B cell (primary cell): ENCODE measurements at regions not wholly inside any gene's neighbourhood (a gene's known extent, or its start where the extent isn't known, plus 50 kb on each side); places are given as distances from the start of the nearest gene placed in this dataset.

Experiments used
- ATAC-seq: fragments of 200-7000 bp; cut with Tn5 transposase; one replicate; pipeline ENCODE4 v1.10.0; 2021; ENCODE audit warnings: low read depth, mild to moderate bottlenecking, moderate number of reproducible peaks, moderate library complexity
- CTCF ChIA-PET: fragments of 350-600 bp; sonication (Branson Sonifier 250); formaldehyde crosslinking; loops from one replicate; lab custom pipeline; 2021; ENCODE audit warnings: antibody characterized with exemption, inconsistent platforms; lab: Charles Lee
- POLR2A ChIA-PET: fragments of 350-600 bp; sonication (Branson Sonifier 250); formaldehyde crosslinking; loops from one replicate; lab custom pipeline; 2021; ENCODE audit warnings: antibody characterized with exemption; lab: Charles Lee
- DNase-seq: peaks from one replicate; pipeline ENCODE4 v3.0.0; 2013
- H2AFZ ChIP-seq: 2 replicates; pipeline ENCODE4 v1.6.1; 2012; ENCODE audit warnings: mild to moderate bottlenecking, low read depth, low read length; ENCODE audit not compliant: insufficient read depth, poor library complexity, severe bottlenecking
- H3K27ac ChIP-seq, 2 donors: 1 replicate in 1 of 2; 2 replicates in 1 of 2; pipeline ENCODE4 v1.5.1; 2012 to 2013; ENCODE audit warnings: low read length in 2 of 2, mild to moderate bottlenecking in 2 of 2, moderate library complexity in 1 of 2
- H3K27me3 ChIP-seq, 4 experiments: fragments of 200-600 bp in 1 of 4; sonication (generic) in 1 of 4; replicated peaks in 1 of 4; 1 replicate in 2 of 4; 2 replicates in 2 of 4; pipeline versions ENCODE4 v1.6.1 to v1.7.0; 2013 to 2016; ENCODE audit warnings: low read length in 3 of 4, mild to moderate bottlenecking in 2 of 4, mixed read lengths in 1 of 4, moderate library complexity in 1 of 4; ENCODE audit not compliant: insufficient read depth in 4 of 4, control insufficient read depth in 3 of 4; ENCODE audit errors: control extremely low read depth in 1 of 4
- H3K36me3 ChIP-seq, 2 experiments: replicated peaks in 1 of 2; 1 replicate in 1 of 2; 2 replicates in 1 of 2; pipeline versions ENCODE4 v1.6.1 to v1.7.1; 2013; ENCODE audit warnings: low read length in 1 of 2; ENCODE audit not compliant: insufficient read depth in 2 of 2, control insufficient read depth in 1 of 2; ENCODE audit errors: control extremely low read depth in 1 of 2, extremely low read depth in 1 of 2
- H3K4me1 ChIP-seq, 2 donors: fragments of 200-600 bp in 1 of 2; sonication (generic) in 1 of 2; 1 replicate in 1 of 2; 2 replicates in 1 of 2; pipeline versions ENCODE4 v1.5.1 to v1.6.1; 2013 to 2017; ENCODE audit warnings: low read length in 2 of 2; ENCODE audit not compliant: control insufficient read depth in 2 of 2, insufficient read depth in 2 of 2
- H3K4me2 ChIP-seq: replicated peaks from 2 replicates; pipeline ENCODE3; 2012; ENCODE audit warnings: mild to moderate bottlenecking, low read depth, low read length; ENCODE audit not compliant: poor library complexity, severe bottlenecking
- H3K4me3 ChIP-seq, 5 experiments: fragments of 200-600 bp in 1 of 5; sonication (generic) in 1 of 5; 1 replicate in 3 of 5; 2 replicates in 2 of 5; pipeline versions ENCODE4 v1.5.1 to v1.7.0; 2011 to 2016; ENCODE audit warnings: low read length in 4 of 5, mild to moderate bottlenecking in 4 of 5, low read depth in 2 of 5, control low read depth in 1 of 5, moderate library complexity in 1 of 5; ENCODE audit not compliant: insufficient read depth in 1 of 5; ENCODE audit errors: control extremely low read depth in 1 of 5, extremely low read depth in 1 of 5
- H3K79me2 ChIP-seq: fragments of 200-600 bp; sonication (generic); one replicate; pipeline ENCODE4 v1.6.0; 2016; ENCODE audit warnings: low read length; ENCODE audit not compliant: control insufficient read depth, insufficient read depth
- H3K9ac ChIP-seq: fragments of 200-600 bp; sonication (generic); 2 replicates; pipeline ENCODE4 v1.6.1; 2017; ENCODE audit warnings: mild to moderate bottlenecking, low read length, moderate library complexity
- H3K9me3 ChIP-seq, 3 donors: one replicate each; pipeline versions ENCODE4 v1.6.1 to v1.7.1; 2013; ENCODE audit warnings: low read length in 2 of 3; ENCODE audit not compliant: control insufficient read depth in 2 of 3, insufficient read depth in 1 of 3; ENCODE audit errors: control extremely low read depth in 1 of 3
- H4K20me1 ChIP-seq: 2 replicates; pipeline ENCODE4 v1.6.0; 2012; ENCODE audit warnings: mild to moderate bottlenecking, low read length; ENCODE audit not compliant: insufficient read depth, control insufficient read depth, poor library complexity, severe bottlenecking
- H3K27ac Mint-ChIP-seq: one replicate; pipeline ENCODE4 v1.8.0; 2021; ENCODE audit warnings: mixed read lengths
- H3K27me3 Mint-ChIP-seq: one replicate; pipeline ENCODE4 v1.8.0; 2021; ENCODE audit warnings: mixed read lengths
- H3K4me1 Mint-ChIP-seq: one replicate; pipeline ENCODE4 v1.8.0; 2021; ENCODE audit warnings: mixed read lengths
- H3K4me3 Mint-ChIP-seq: one replicate; pipeline ENCODE4 v1.8.0; 2021; ENCODE audit warnings: mixed read lengths
- H3K9me3 Mint-ChIP-seq: one replicate; pipeline ENCODE4 v1.8.0; 2022; ENCODE audit warnings: mixed read lengths; ENCODE audit not compliant: insufficient read depth
- EZH2 ChIP-seq: IDR thresholded peaks from 2 replicates; pipeline ENCODE4 v1.6.1; 2012; ENCODE audit warnings: borderline replicate concordance, low read depth, mild to moderate bottlenecking, moderate library complexity, low read length; ENCODE audit not compliant: insufficient read depth, poor library complexity, severe bottlenecking
- WGBS: methylation state at CpG from one replicate; pipeline ENCODE4 v1.1.5; 2013; ENCODE audit warnings: missing lambda C conversion rate; ENCODE audit not compliant: insufficient coverage; 5-methylcytosine and 5-hydroxymethylcytosine counted together
- intact Hi-C: fragments of 100-400 bp; cut with micrococcal nuclease; formaldehyde crosslinking; loops from one replicate; pipeline ENCODE4 v1.10.0; 2022
- TF ChIP-seq, protein P1 (sequence below): fragments of 200-600 bp; IDR thresholded peaks from one replicate; pipeline ENCODE4 v1.8.0; 2022; ENCODE audit warnings: antibody characterized with exemption, mild to moderate bottlenecking

DNA sequence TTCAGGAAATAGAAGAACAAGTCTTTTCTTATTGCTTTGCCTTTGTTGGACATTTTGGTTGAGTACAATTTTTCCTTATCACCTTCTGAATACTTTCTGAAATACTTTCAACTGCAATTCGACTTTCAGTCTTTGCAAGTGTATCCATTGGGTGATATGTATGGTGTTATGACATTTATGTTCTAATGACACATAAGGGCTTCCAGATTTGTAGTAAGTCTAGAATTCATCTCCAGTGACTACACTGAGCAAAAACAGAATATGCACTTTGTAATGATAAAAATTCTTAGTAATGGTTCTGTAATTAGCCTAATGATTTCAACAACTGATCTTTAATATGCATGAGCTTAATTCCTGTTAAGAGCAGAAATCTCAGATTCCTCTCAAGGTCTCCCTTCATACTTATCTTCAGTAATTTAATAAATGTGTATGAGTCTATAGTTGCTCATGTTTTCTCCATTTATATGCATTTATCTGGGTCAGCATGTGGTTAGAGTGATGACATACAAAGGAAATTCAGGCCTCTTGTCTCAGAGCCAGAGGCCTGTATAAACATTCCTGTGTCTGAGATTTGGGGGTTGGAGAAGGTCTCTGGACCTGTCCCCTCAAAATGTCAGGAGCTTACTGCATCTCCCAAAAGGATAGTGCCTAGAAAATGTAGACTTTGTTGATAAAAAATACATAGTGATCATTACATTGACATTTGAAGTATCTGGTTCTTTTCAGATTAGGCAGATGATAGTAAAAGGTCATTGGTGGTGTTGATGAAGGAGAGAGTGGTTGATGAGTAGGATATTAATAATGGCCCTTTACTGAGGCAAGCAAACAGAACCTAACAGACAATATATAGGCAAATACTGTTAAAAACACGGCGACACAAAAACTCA is 114.9 kb downstream of the QPCT start:
- peaks cover 8% of the 10 kb centered on the region for H3K4me1 Mint-ChIP-seq
- Histone ChIP-seq H3K27ac (no peak overlapping the region), H3K4me2 (no peak overlapping the region), H3K36me3 (no peaks in the 10 kb centered on the region), H3K9me3 (no peaks in the 10 kb centered on the region), H4K20me1 (no peaks in the 10 kb centered on the region), H3K4me3 (no peak overlapping the region), H3K4me1 (peaks cover 0 to 6% of the 10 kb centered on the region in 2 donors), H3K9ac (no peak overlapping the region), H2AFZ (no peak overlapping the region), H3K27me3 (no peaks in the 10 kb centered on the region), H3K79me2 (no peaks in the 10 kb centered on the region)
- ChIA-PET CTCF (no interaction called here), POLR2A (no interaction called here)
- TF ChIP-seq, protein P1, sequence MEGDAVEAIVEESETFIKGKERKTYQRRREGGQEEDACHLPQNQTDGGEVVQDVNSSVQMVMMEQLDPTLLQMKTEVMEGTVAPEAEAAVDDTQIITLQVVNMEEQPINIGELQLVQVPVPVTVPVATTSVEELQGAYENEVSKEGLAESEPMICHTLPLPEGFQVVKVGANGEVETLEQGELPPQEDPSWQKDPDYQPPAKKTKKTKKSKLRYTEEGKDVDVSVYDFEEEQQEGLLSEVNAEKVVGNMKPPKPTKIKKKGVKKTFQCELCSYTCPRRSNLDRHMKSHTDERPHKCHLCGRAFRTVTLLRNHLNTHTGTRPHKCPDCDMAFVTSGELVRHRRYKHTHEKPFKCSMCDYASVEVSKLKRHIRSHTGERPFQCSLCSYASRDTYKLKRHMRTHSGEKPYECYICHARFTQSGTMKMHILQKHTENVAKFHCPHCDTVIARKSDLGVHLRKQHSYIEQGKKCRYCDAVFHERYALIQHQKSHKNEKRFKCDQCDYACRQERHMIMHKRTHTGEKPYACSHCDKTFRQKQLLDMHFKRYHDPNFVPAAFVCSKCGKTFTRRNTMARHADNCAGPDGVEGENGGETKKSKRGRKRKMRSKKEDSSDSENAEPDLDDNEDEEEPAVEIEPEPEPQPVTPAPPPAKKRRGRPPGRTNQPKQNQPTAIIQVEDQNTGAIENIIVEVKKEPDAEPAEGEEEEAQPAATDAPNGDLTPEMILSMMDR = no peak
- TF ChIP-seq EZH2 = no peak
- H3K27me3 Mint-ChIP-seq = no peaks in the 10 kb centered on the region
- ATAC-seq (no peak), DNase-seq (no peak)
- H3K4me3 Mint-ChIP-seq = no peak overlapping the region
- WGBS = 100% methylated on average over 2 of the region's 3 CpGs
- H3K27ac Mint-ChIP-seq = no peak overlapping the region
- H3K9me3 Mint-ChIP-seq = no peaks in the 10 kb centered on the region
- intact Hi-C loops = no loop called here

DNA sequence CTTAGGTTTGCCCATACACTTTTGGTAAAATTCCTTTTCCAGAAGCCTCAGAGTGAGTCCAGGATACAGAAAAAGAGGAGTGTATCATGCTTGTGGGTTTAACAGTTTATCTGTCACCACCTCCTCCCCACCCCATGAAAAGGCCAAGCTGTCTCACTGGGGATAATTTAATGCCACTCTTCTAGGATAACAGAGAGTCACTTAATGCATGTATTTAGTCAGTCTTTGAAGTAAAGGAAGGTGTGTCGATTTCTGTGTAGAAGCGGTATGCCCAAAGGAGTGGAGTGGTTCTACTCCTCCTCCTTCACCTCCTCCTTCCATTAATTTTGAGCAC is 116.4 kb downstream of the QPCT start:
- Histone ChIP-seq H2AFZ (no peak overlapping the region), H4K20me1 (no peaks in the 10 kb centered on the region), H3K4me3 (no peak overlapping the region), H3K4me1 (peaks cover 0 to 6% of the 10 kb centered on the region in 2 donors), H3K79me2 (no peaks in the 10 kb centered on the region), H3K4me2 (no peak overlapping the region), H3K36me3 (no peaks in the 10 kb centered on the region), H3K9me3 (no peaks in the 10 kb centered on the region), H3K27ac (no peak overlapping the region), H3K9ac (no peak overlapping the region), H3K27me3 (no peaks in the 10 kb centered on the region)
- Mint-ChIP-seq H3K27me3 (no peaks in the 10 kb centered on the region), H3K4me1 (peaks cover 8% of the 10 kb centered on the region), H3K9me3 (no peaks in the 10 kb centered on the region), H3K27ac (no peak overlapping the region), H3K4me3 (no peak overlapping the region)
- no peak for TF ChIP-seq EZH2
- TF ChIP-seq, protein P1 = no peak
- ChIA-PET CTCF (no interaction called here), POLR2A (no interaction called here)
- ATAC-seq (no peak), DNase-seq (no peak)
- intact Hi-C loops = no loop called here
- no CpG with 5 or more reads among the region's 2 CpGs for WGBS
